Parathyroid adenoma (tissue), 2 donors: ENCODE measurements at regions not wholly inside any gene's neighbourhood (a gene's known extent, or its start where the extent isn't known, plus 50 kb on each side); places are given as distances from the start of the nearest gene placed in this dataset.

Source experiments
- H2AFZ ChIP-seq: fragments of 300-600 bp; sonication (generic); one replicate; pipeline ENCODE4 v1.7.0; 2017; ENCODE audit warnings: antibody characterized with exemption, mild to moderate bottlenecking
- H3K27ac ChIP-seq: fragments of 300-600 bp; sonication (generic); one replicate; pipeline ENCODE4 v1.7.0; 2017
- H3K27me3 ChIP-seq: fragments of 300-600 bp; sonication (generic); one replicate; pipeline ENCODE4 v1.7.0; 2017; ENCODE audit warnings: low read length; ENCODE audit not compliant: control insufficient read depth, insufficient read depth
- H3K36me3 ChIP-seq: fragments of 300-600 bp; sonication (generic); one replicate; pipeline ENCODE4 v1.7.0; 2017; ENCODE audit warnings: low read length; ENCODE audit not compliant: control insufficient read depth, insufficient read depth
- H3K4me1 ChIP-seq: fragments of 300-600 bp; sonication (generic); one replicate; pipeline ENCODE4 v1.7.0; 2017; ENCODE audit warnings: control low read depth
- H3K4me2 ChIP-seq: fragments of 300-600 bp; sonication (generic); one replicate; pipeline ENCODE4 v1.7.0; 2017; ENCODE audit warnings: low read length
- H3K4me3 ChIP-seq: fragments of 300-600 bp; sonication (generic); one replicate; pipeline ENCODE4 v1.7.0; 2017; ENCODE audit warnings: low read depth, low read length
- H3K79me2 ChIP-seq: fragments of 300-600 bp; sonication (generic); one replicate; pipeline ENCODE4 v1.7.0; 2017; ENCODE audit warnings: control low read depth
- H3K9ac ChIP-seq: fragments of 300-600 bp; sonication (generic); one replicate; pipeline ENCODE4 v1.7.0; 2017; ENCODE audit warnings: mild to moderate bottlenecking
- H3K9me3 ChIP-seq: fragments of 300-600 bp; sonication (generic); one replicate; pipeline ENCODE4 v1.7.0; 2017; ENCODE audit warnings: low read length; ENCODE audit not compliant: control insufficient read depth
- TF ChIP-seq, protein P1 (sequence below): fragments of 300-600 bp; sonication (generic); IDR thresholded peaks from one replicate; pipeline ENCODE4 v1.7.0; 2017; ENCODE audit warnings: antibody characterized with exemption, mild to moderate bottlenecking
- donor health status: primary hyperparathyroidism.

- Histone ChIP-seq H3K9me3 (no peaks in the 10 kb centered on the region), H3K27ac (no peak overlapping the region), H3K4me1 (no peaks in the 10 kb centered on the region), H3K9ac (no peak overlapping the region), H3K4me3 (no peak overlapping the region), H3K27me3 (no peaks in the 10 kb centered on the region), H3K36me3 (no peaks in the 10 kb centered on the region), H3K79me2 (no peaks in the 10 kb centered on the region), H2AFZ (no peak overlapping the region), H3K4me2 (no peak overlapping the region)
- TF ChIP-seq, protein P1, sequence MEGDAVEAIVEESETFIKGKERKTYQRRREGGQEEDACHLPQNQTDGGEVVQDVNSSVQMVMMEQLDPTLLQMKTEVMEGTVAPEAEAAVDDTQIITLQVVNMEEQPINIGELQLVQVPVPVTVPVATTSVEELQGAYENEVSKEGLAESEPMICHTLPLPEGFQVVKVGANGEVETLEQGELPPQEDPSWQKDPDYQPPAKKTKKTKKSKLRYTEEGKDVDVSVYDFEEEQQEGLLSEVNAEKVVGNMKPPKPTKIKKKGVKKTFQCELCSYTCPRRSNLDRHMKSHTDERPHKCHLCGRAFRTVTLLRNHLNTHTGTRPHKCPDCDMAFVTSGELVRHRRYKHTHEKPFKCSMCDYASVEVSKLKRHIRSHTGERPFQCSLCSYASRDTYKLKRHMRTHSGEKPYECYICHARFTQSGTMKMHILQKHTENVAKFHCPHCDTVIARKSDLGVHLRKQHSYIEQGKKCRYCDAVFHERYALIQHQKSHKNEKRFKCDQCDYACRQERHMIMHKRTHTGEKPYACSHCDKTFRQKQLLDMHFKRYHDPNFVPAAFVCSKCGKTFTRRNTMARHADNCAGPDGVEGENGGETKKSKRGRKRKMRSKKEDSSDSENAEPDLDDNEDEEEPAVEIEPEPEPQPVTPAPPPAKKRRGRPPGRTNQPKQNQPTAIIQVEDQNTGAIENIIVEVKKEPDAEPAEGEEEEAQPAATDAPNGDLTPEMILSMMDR, result no peak
Observed at GRCh38 chr1:194930132-194930531, 1678.1 kb downstream of the KCNT2 start.

GRCh38 chr1:194929357-194929756, 1678.9 kb downstream of the KCNT2 start:
- Histone ChIP-seq H3K79me2 (no peaks in the 10 kb centered on the region), H3K4me1 (no peaks in the 10 kb centered on the region), H3K9me3 (no peaks in the 10 kb centered on the region), H2AFZ (no peak overlapping the region), H3K27ac (no peak overlapping the region), H3K9ac (no peak overlapping the region), H3K4me3 (no peak overlapping the region), H3K4me2 (no peak overlapping the region), H3K36me3 (no peaks in the 10 kb centered on the region), H3K27me3 (no peaks in the 10 kb centered on the region)
- TF ChIP-seq, protein P1, result no peak

- TF ChIP-seq, protein P1, result no peak
- H3K4me1 ChIP-seq, result no peaks in the 10 kb centered on the region
Observed at GRCh38 chr1:194919146-194919545, 1689.1 kb downstream of the KCNT2 start.

DNA sequence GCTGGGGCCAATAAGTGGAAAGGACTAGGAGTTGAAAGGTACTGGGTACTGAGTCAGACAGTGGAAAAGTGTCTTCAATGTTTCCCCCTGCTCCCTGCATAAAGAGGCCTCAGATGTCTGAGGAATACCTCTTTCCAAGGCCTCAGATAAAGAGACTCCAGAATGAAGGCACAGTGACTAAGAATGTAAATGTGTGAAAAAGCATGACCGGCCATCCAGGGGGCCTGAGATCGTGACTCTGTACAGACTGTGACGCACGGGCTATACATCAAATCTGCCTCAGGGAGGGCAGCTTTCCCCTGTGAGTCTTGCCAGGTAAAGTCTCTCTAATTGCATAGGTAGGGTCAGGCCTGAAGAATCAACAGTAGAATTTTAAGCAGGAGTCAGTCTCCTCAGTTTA, 1690.5 kb downstream of the KCNT2 start:
- no peak overlapping the region for H3K4me3 ChIP-seq
- H3K79me2 ChIP-seq, result no peaks in the 10 kb centered on the region
- H3K4me1 ChIP-seq, result no peaks in the 10 kb centered on the region
- no peak overlapping the region for H3K27ac ChIP-seq
- no peaks in the 10 kb centered on the region for H3K9me3 ChIP-seq
- H2AFZ ChIP-seq, result no peak overlapping the region
- H3K36me3 ChIP-seq, result no peaks in the 10 kb centered on the region
- TF ChIP-seq, protein P1, result no peak
- H3K27me3 ChIP-seq, result no peaks in the 10 kb centered on the region
- H3K4me2 ChIP-seq, result no peak overlapping the region
- no peak overlapping the region for H3K9ac ChIP-seq

More at GRCh38 chr1:194919146-194919545, 1689.1 kb downstream of the KCNT2 start:
- Histone ChIP-seq H3K4me3 (no peak overlapping the region), H3K9me3 (no peaks in the 10 kb centered on the region), H3K36me3 (no peaks in the 10 kb centered on the region), H3K9ac (no peak overlapping the region), H2AFZ (no peak overlapping the region), H3K4me2 (no peak overlapping the region), H3K79me2 (no peaks in the 10 kb centered on the region), H3K27me3 (no peaks in the 10 kb centered on the region), H3K27ac (no peak overlapping the region)

GRCh38 chr1:194908643-194909042, 1699.6 kb downstream of the KCNT2 start:
- Histone ChIP-seq H2AFZ (no peak overlapping the region), H3K27me3 (no peaks in the 10 kb centered on the region), H3K4me2 (no peak overlapping the region), H3K4me1 (no peaks in the 10 kb centered on the region), H3K36me3 (no peaks in the 10 kb centered on the region), H3K27ac (no peak overlapping the region), H3K9ac (no peak overlapping the region), H3K4me3 (no peak overlapping the region), H3K9me3 (no peaks in the 10 kb centered on the region), H3K79me2 (no peaks in the 10 kb centered on the region)
- TF ChIP-seq, protein P1, result no peak
